ENCODE measurements at regions not wholly inside any gene's neighbourhood (a gene's known extent, or its start where the extent isn't known, plus 50 kb on each side); places are given as distances from the start of the nearest gene placed in this dataset.

GRCh38 chr18:56197241-56197859 lies 441.0 kb downstream of the TXNL1 start:
- TF ChIP-seq POLR2AphosphoS5 (IDR thresholded peaks at IDR 0.05; ENCODE audit: borderline replicate concordance, low read depth, low read length) (no peak), EZH2 (IDR thresholded peaks at IDR 0.05) (no peak)

Data from SK-N-MC (cell line).